Lower leg skin (tissue), 3 donors: ENCODE measurements at regions not wholly inside any gene's neighbourhood (a gene's known extent, or its start where the extent isn't known, plus 50 kb on each side); places are given as distances from the start of the nearest gene placed in this dataset.

Experiments used
- POLR2A ChIP-seq, 2 donors: fragments of 450-650 bp; IDR thresholded peaks; one replicate each; pipeline ENCODE4 v1.6.1; 2016 to 2017; ENCODE audit warnings: antibody characterized with exemption in 2 of 2, mild to moderate bottlenecking in 1 of 2, moderate library complexity in 1 of 2
- TF ChIP-seq, protein P1 (sequence below), 3 donors: fragments of 450-650 bp; IDR thresholded peaks; one replicate each; pipeline ENCODE4 v1.5.1; 2016; ENCODE audit warnings: antibody characterized with exemption in 3 of 3, mild to moderate bottlenecking in 3 of 3, moderate library complexity in 2 of 3

DNA sequence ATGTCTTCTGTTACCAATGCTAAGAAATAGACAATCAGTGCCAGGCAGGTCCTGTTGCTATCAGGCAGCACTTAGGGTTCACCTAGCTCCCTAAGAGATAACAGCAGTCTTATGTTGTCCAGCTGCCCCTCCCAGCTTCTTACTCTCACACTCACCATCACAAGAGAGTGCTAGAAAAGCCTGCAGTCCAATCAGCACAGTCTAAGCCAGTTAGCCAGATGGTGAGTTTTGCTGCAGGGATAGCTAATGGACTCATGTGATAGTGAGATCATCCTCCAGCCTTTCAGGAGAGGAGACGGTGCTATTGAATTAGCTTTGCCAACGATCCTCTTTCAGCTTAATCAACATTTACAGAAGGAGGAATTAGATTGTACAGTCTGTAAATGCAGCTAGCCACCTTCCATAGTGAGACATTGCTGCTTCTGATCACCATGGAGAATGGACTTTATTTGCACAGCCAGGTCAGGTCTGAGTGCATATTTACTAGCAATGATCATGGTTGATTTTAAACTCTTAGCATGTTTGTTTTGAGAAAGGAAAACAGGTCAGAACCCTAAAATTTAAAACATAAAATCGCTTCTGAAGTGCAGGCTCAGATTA, 438.3 kb downstream of the CENPC start:
- TF ChIP-seq, protein P1, sequence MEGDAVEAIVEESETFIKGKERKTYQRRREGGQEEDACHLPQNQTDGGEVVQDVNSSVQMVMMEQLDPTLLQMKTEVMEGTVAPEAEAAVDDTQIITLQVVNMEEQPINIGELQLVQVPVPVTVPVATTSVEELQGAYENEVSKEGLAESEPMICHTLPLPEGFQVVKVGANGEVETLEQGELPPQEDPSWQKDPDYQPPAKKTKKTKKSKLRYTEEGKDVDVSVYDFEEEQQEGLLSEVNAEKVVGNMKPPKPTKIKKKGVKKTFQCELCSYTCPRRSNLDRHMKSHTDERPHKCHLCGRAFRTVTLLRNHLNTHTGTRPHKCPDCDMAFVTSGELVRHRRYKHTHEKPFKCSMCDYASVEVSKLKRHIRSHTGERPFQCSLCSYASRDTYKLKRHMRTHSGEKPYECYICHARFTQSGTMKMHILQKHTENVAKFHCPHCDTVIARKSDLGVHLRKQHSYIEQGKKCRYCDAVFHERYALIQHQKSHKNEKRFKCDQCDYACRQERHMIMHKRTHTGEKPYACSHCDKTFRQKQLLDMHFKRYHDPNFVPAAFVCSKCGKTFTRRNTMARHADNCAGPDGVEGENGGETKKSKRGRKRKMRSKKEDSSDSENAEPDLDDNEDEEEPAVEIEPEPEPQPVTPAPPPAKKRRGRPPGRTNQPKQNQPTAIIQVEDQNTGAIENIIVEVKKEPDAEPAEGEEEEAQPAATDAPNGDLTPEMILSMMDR (IDR thresholded peaks at IDR 0.05) = no peak
- no peak for TF ChIP-seq POLR2A (IDR thresholded peaks at IDR 0.05)
